ENCODE measurements at regions not wholly inside any gene's neighbourhood (a gene's known extent, or its start where the extent isn't known, plus 50 kb on each side); places are given as distances from the start of the nearest gene placed in this dataset.

- DNase-seq (ENCODE audit: low read depth) = no peak
Observed at GRCh38 chr17:14762736-14763479, 462.0 kb downstream of the HS3ST3B1 start.

GRCh38 chr17:14760719-14761411, 460.0 kb downstream of the HS3ST3B1 start:
- no peak for DNase-seq (ENCODE audit: low read depth)

GRCh38 chr17:14760212-14760611, 459.3 kb downstream of the HS3ST3B1 start:
- DNase-seq (ENCODE audit: low read depth) = no peak

- DNase-seq (ENCODE audit: low read depth) = no peak
Observed at GRCh38 chr17:14759325-14759724, 458.4 kb downstream of the HS3ST3B1 start.

- no peak for DNase-seq (ENCODE audit: low read depth)
Observed at GRCh38 chr17:14756479-14756878, 455.6 kb downstream of the HS3ST3B1 start.

GRCh38 chr17:14755002-14755401, 454.1 kb downstream of the HS3ST3B1 start:
- no peak for DNase-seq (ENCODE audit: low read depth)

- DNase-seq (ENCODE audit: low read depth) = no peak
Observed at GRCh38 chr17:14753383-14753782, 452.5 kb downstream of the HS3ST3B1 start.

GRCh38 chr17:14752011-14752410, 451.1 kb downstream of the HS3ST3B1 start:
- no peak for DNase-seq (ENCODE audit: low read depth)

GRCh38 chr17:14750866-14751265, 450.0 kb downstream of the HS3ST3B1 start:
- DNase-seq (ENCODE audit: low read depth) = no peak

- DNase-seq (ENCODE audit: low read depth) = no peak
Observed at GRCh38 chr17:14749269-14749668, 448.4 kb downstream of the HS3ST3B1 start.

- no peak for DNase-seq (ENCODE audit: low read depth)
Observed at GRCh38 chr17:14748036-14748710, 447.3 kb downstream of the HS3ST3B1 start.

- no peak for DNase-seq (ENCODE audit: low read depth)
Observed at GRCh38 chr17:14747603-14747950, 446.7 kb downstream of the HS3ST3B1 start.

GRCh38 chr17:14746822-14747602, 446.1 kb downstream of the HS3ST3B1 start:
- no peak for DNase-seq (ENCODE audit: low read depth)

- DNase-seq (ENCODE audit: low read depth) = no peak
Observed at GRCh38 chr17:14745541-14745940, 444.7 kb downstream of the HS3ST3B1 start.

- DNase-seq (ENCODE audit: low read depth) = no peak
Observed at GRCh38 chr17:14744761-14745473, 444.0 kb downstream of the HS3ST3B1 start.

- DNase-seq (ENCODE audit: low read depth) = no peak
Observed at GRCh38 chr17:14741491-14741890, 440.6 kb downstream of the HS3ST3B1 start.

GRCh38 chr17:14739656-14740431, 439.0 kb downstream of the HS3ST3B1 start:
- no peak for DNase-seq (ENCODE audit: low read depth)

- DNase-seq (ENCODE audit: low read depth) = no peak
Observed at GRCh38 chr17:14738652-14738988, 437.7 kb downstream of the HS3ST3B1 start.

- no peak for DNase-seq (ENCODE audit: low read depth)
Observed at GRCh38 chr17:14737984-14738651, 437.2 kb downstream of the HS3ST3B1 start.

- DNase-seq (ENCODE audit: low read depth) = no peak
Observed at GRCh38 chr17:14736631-14737030, 435.8 kb downstream of the HS3ST3B1 start.
